HG03139 (cell line): ENCODE measurements at regions not wholly inside any gene's neighbourhood (a gene's known extent, or its start where the extent isn't known, plus 50 kb on each side); places are given as distances from the start of the nearest gene placed in this dataset.

Experiments
- ATAC-seq: cut with Tn5 transposase; IDR thresholded peaks from one replicate; pipeline ENCODE4 v1.9.1; 2021; ENCODE audit not compliant: unreplicated experiment

DNA sequence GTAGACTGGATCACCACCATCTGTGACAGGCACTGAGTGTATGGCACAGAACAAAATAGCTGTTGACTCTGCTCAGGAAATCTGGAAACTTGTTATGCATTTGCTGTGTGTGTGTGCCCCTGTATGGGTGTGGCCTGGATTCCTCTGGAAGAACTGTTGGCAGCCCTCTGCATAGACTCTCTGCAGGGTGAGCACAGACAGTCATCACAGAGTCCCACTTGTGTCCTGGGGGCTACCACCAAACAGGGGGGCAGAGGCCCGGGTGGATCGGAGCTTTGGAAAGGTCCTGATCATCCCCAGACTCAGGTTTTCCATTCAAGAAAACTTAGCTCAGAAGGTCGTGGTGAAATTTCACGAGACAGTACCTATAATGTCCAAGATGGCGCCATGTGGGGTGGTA is 258.6 kb downstream of the SOX11 start:
- ATAC-seq: no peak

DNA sequence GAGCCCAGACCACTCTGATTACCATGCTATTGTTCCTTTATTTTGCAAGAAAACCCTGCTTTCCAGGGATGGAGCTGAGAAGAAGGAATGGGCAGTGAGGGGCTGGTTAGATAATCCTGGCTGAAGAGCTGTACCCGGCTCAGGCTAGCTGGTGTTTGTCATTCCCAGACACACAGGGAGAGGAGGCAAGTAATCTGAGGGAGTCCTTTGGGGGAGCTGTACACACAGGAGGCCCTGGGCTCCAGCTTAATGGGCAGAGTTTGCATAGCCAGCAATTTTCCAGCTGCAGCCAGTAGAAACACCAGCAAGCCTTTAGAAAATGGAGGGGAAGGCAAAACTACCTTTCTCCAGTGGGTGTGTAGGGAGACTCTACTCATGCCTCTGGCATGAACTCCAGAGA is 259.3 kb downstream of the SOX11 start:
- no peak for ATAC-seq

DNA sequence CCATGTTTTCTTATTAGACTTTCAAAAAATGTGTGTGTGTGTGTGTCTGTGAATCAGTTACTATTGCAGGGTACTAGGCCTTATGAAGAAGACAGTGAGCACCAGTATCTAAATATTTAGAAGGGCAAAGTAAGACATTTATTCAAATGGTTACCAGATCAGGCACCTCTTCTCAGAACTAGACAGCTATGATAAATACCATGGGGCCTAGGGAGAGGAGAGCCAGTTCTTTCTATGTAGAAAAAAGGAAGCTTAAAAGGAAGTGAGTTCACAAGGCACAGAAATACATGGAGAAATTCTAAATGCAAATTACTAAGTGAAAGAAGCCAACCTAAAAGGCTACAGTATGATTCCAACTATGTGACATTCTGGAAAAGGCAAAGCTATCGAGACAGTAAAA is 261.3 kb downstream of the SOX11 start:
- ATAC-seq: no peak

DNA sequence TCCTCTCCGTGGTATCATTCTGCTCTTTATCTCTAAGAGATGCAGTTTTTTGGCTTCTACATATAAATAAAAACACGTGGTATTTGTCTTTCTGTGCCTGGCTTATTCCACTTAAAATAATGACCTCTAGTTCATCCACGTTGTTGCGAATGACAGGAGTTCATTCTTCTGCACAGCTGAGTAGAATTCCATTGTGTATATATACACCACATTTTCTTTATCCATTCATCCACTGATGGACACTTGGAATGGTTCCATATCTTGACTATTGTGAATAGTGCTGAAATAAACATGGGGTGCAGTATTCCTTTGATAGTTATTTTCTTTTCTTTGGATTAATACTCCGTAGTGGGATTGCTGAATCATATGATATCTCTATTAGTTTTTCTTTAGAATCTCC is 262.3 kb downstream of the SOX11 start:
- no peak for ATAC-seq

DNA sequence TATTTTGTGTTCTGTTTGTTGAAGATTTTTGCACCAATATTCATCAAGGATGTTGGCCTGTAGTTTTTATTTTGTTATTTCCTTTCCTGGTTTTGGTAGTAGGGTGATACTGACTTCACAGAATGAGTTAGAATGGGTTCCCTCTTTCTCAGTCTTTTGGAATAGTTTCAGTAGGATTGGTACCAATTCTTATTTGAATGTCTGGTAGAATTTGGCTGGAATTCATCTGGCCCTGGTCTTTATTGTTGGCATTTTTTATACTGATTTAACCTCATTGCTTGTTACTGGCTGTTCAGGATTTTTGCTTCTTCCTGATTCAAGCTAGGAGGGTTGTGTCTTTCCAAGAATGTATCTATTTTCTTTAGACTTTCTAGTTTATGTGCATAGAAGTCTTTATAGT is 263.7 kb downstream of the SOX11 start:
- ATAC-seq: no peak

DNA sequence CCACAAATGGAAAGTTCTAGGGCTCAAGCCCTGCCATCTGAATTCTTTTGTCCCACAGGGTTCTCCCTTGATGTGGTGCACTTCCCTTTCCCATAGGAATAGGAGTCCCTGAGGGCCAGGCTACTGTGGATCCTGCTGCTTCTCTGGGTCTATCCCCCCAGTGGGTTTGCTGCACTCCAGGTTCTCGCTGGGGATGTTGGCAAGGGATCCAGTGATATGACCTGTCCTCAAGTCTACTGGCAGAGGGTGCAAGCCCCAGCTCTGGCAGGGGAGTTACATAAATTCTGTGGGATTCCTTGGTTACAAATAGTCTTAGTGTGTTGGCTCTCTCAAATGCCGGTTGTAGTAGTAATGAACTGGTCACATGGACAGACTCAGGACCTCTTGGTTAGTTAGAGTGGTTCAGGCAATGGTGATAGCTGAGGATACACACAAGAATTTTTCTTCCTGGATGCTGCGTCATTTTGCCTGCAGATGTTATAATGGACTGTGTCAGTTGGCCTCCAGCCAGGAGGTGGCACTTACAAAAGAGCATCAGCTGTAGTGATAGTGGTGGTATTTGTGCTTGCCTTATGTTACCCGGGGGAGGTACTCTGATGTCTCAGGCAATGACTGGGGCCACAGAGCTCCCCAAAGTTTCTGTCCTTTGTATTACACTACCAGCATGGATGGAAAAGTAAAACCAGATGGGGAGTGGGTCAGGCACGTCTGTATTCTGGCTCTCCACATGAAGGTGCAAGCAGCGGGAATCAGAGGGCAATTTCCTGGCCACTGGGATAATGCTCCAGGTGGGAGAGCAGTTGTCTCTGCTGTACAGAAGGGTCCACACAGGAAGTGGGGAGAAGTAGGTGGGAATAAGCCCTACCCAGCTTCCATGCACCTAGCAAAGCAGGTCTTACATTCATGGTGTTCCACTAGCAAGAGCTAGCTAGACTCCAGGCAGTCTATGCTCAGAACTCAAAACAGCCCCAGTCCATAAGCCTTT is 267.9 kb downstream of the SOX11 start:
- no peak for ATAC-seq

DNA sequence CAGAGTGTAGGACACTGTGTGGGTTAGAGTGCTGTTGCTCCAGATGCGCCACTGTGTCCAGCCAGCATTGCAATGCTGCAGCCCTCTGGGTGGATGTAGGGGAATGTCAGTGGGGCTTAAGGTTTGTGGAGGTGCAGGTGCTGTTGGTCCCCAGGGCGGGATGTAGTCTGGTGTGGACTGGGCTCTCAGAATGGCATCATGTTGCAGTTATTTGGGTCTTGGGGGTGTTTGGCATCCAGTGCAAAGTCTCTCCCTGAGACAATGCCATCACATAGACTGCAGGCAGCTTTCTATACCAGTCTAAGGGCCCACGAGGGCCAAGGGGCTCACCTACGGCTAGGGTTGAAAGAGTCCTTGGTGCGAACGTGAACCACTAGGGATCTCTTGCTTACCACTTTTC is 275.3 kb downstream of the SOX11 start:
- ATAC-seq: no peak

DNA sequence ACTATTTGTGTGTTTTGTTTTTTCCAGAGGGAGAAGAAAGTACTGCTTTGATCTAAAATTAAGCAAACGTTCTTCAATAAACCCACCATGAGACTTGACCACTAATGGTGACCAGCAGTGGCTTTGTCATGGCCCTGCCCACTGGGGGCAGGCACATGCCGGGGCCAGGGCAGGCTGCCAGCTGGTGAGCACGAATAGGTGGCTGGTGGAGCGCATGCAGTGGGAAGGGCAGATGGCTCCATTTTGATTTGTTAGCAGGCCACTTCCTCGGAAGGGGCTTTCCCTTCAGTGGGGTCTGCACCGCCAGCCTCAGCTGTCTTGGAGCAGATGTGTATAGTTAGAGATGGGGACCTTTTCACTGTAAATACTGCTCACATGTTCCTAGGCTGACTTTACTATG is 277.1 kb downstream of the SOX11 start:
- no peak for ATAC-seq

DNA sequence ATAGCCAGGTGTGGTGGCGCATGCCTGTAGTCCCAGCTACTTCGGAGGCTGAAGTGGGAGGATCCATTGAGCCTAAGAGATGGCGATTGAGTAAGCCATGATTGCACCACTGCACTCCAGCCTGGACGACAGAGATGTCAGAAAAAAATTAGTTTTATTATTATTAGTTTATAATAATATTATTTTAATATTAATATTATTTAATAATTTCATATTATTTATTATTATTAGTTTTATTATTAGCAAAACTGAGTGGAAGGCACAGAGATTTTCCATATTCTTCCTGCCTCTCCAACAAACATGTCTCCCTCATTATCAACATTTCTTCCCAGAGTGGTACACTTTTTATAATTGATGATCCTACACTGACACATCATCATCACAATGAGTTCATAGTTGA is 278.2 kb downstream of the SOX11 start:
- ATAC-seq: no peak

DNA sequence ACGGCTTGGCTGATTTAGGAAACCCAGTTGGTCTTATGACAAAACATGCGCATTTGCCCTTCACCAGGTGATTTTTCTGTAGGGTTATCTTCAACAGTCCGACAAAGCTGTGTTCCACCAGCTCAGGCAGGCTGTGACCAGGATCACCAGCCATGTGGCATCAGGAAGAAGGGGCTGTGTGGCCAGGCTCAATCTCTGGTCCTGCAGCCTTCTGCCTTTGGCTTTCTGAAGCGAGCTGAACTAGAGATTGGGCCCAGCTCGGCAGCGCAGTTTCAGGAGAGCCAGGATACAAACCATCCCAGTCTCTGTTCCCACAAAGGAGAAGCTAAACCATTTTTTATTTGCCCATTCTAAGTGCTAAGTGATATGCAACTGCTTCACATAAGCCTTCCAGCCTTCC is 282.3 kb downstream of the SOX11 start:
- ATAC-seq: no peak

DNA sequence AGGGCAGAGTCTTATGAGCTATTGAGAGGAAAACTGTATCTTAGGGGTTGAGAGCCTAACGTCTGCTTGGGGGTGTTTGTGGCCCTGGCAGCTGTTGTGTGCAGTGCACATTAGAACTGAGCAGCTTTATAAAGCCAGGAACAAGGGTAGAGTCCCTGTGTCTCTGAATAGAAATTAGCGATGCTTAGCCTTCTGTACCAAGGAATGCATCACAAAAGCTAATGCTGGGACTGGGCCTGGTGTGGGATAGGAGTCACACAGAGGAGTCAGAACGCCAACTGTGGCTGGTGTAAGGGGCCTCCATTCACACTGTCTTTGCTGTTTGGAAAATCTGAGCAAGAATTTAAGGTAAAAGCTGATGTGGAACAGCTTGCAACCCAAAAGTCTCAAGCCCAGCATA is 283.2 kb downstream of the SOX11 start:
- ATAC-seq: no peak

DNA sequence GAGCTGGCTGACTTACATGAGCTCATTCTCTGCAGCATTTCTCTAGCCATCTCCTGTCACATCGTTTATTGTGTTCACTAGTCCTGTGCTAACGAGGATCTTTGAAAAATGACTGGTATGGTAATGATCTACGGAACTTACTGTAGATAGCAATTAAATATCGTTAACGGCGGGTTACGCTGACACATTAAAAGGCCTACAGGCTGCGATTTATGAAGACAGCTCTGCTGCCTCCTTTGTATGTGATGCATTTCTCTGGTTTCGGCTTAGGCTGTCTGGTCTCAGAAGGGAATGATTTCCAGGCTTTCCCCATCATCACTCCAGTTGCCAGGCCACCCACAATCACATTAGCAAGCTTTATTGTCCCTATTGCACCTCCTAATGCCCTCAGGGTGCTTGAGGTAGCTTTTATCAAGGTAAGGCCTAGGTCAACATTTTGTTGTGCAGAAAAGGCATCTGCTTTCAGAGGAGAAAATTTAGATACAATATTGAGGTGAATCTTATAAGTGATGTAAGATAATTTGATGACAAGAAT is 284.4 kb downstream of the SOX11 start:
- no peak for ATAC-seq

DNA sequence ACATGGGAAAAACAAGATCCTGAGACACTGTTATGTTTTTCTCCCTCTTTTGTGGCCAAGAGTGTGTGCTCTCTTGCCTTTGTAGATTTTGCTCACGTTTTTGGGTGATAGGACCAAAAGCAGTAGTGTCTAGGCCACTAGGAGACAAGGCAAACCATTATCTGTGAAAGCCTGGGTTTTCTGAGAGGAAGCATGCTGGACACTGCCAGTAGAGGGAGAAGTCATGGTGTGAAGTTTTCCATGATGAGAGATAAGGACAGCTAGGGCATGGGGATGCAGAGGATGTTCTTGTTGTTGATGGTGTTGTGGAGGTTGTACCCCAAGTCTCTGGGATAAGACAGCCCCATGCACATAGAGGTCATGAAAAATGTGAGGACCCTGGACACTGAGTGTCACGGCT is 285.3 kb downstream of the SOX11 start:
- no peak for ATAC-seq

DNA sequence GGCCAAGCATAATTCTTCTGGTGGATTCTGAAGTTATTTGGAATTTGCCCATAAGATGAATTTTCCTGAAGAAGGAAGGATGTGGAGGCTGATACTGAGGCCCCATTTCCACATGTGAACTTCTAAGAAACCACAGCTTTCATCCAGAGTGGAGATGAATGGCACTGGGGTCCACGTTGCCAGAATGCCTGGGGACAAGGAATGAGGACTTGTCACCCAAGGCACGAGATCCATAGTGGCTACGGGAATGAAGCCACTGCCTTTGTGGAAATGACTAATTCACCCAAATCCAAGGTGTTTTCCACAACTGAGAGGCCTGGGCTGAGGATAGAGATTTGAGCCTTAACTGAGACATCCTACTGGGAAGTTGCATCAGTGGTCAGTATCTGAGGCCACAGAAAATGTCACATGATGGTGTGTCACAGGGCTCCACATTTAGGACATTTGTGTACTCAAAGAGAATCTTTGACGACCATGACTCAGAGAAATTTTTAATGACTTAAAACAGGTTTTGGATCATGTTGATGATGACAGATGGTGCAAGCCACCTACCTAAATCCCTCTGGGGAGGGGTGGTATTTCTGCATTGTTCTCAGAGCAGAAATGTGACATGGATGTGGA is 286.1 kb downstream of the SOX11 start:
- no peak for ATAC-seq

DNA sequence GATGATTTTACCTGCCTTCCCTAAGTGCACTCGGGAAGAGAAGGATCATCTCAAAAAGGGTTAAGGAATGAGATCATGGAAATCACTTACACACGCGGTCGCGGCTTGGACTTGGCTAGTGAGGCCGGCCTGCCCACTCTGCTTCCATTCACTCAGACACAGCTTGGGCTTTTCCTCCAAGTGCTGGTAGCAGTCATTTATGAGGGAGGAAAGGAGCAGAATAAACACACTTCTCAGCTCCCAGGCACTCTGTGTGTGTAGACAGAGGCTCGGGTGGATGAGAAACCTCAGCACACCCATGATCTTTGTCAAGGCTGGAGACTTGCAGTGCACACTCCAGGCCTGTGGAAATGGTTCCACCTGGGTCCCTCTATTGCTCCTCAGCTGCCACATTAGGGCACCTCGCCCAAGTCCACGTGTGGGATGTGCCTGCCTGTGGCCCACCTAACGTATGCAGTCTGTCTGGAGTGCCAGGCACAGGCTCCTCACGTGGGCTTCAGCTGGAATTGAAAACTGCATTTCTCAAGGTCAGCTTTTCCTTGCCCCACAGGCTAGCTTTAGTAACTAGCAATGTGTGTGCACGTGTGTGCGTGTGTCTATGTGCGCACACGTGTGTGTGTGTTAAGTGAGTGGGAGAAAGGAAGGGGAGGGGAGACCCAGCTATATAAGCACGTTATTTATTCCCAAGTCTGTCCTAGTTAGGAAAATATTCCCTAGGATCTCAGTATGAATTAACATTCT is 288.4 kb downstream of the SOX11 start:
- no peak for ATAC-seq

DNA sequence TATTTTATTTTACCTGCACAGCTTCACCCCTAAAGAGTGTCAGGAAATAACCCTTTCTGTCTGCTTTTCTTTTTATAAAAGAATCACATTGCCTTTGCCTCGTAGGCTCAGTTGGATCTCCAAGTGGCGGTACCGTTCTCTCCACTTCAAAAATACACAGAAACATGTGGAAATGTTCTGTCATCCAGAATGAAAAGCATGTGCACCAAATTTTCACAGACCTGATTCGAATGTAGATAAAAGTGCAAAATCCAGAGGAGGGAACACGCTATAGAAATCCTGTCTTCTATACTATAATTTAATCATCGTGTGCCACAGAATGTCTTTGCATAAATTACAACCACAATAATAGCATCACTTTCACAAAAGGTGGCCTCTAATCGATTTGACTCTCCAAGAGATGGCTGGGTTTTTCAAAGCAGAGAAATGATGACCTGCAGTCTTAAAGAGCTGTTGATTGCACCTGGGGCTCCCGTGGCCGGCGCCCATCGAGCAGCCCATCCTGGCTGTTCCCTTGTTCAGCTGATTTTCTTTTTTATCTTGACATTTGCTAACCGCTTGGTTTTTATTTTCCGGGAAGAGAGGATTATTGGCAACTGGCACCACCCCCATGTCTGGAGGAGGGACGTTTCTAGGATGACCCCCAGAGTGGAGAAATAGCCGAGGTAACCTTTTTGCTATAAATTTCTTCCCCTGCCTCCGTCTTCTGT is 290.2 kb downstream of the SOX11 start:
- no peak for ATAC-seq

DNA sequence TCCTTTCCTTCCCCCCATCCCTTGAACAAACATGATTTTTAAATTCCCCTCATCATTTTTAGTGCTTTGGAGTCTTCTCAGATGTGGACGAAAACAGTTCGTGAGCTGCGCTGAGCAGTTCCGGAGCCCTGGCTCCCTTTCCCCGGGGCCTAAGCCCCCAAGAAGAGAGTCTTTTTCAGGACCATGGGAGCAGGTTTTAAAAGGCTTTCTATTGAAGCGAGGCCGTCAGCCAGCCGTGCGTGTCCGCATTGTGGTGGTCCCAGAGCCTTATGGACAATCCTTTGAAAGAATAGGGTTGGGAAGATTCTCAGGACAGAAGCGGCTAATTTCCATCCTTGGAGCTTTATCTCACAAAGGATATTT is 290.7 kb downstream of the SOX11 start:
- ATAC-seq: no peak

DNA sequence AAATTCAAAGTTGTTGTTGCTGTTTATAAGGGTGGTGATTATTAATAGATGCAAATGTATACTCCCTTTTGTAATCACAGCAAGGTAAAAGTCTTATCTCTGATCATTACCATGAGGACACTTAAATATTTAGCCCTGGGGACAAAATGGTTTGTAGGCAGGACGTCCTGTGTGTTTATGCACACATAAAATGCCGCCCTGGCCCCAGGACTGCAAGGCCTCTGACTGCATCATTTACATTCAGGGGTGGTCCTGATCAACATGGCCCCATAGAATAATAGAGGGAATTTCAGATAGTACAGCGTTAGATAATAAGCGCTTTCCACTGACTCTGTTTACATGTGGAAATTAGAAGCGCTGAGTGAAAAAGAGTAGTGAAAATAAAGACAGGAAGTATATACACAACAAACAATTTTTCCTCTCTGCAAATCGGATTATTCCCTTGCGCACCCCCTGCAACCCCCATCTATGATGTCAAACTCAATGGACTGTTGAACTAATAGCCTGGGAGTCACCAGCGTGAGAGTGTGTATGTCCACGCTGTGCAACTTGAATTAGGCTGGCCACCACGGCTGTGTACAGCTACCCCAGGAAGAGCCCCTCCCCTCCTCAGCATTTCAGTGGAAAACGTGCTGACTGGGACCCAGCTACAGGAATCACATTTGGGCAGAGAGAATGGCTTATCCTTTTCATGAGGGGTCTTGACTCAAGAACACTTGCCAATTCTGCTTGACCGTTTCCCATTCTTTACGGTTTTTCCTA is 291.5 kb downstream of the SOX11 start:
- no peak for ATAC-seq

DNA sequence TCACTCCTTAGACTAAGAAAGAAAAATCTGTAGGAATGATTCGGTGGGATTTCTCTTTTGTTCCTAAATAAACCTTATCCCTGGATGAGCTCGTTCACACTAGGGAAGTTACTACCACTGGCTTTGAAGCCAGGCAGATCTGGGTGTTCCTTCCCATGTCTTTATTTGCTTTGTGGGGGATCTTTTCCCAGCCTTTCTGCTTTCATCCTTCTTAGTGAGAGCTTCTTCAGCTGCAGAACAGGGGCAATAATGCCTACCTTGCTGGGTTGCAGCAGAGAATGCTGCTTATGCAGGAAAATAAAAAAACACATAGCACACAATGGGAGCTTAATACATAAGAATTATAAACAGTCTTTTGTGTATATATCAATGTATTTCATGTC is 292.1 kb downstream of the SOX11 start:
- no peak for ATAC-seq

DNA sequence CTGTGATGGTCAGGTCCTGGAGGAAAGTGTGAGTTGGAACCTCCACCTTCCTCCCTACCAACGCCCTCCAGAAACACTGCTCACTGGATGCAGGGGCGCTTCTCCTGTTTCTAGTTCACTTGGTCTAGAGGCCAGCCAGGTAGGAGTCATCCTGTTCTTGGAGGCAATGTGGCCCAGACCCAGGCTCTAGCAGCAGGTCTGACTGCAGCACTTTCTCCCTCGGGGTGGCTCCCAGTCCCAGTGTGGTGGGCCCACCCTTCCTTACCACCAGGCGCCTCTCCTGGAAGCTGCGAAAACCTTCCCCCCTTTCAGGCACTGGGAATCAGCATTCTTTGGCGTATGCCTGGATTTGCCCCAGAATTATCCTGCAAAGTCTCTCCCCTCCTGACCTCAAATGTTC is 292.8 kb downstream of the SOX11 start:
- ATAC-seq: no peak
